Astrocyte (in vitro differentiated cells and primary cell): ENCODE measurements at regions not wholly inside any gene's neighbourhood (a gene's known extent, or its start where the extent isn't known, plus 50 kb on each side); places are given as distances from the start of the nearest gene placed in this dataset.

Experiments used
- DNase-seq: peaks from one replicate; pipeline ENCODE4 v3.0.0-alpha.2; 2010; ENCODE audit warnings: low read depth
- FAIRE-seq: peaks from 2 replicates; lab custom pipeline; 2011; peaks lifted over from hg19 to GRCh38; lab: Jason Lieb, UNC
- H2AFZ ChIP-seq: 2 replicates; pipeline ENCODE4 v1.6.0; 2012; ENCODE audit warnings: low read depth, low read length, inconsistent platforms
- H3K27ac ChIP-seq: 2 replicates; pipeline ENCODE4 v1.5.1; 2011; ENCODE audit warnings: low read depth, low read length, inconsistent platforms
- H3K27me3 ChIP-seq: 2 replicates; pipeline ENCODE4 v1.6.0; 2011; ENCODE audit warnings: low read length, inconsistent platforms; ENCODE audit not compliant: insufficient read depth
- H3K36me3 ChIP-seq: 2 replicates; pipeline ENCODE4 v1.5.1; 2011; ENCODE audit warnings: low read length, inconsistent platforms; ENCODE audit not compliant: insufficient read depth
- H3K4me1 ChIP-seq: 2 replicates; pipeline ENCODE4 v1.5.1; 2011; ENCODE audit warnings: low read length, inconsistent platforms; ENCODE audit not compliant: insufficient read depth
- H3K4me2 ChIP-seq: 2 replicates; pipeline ENCODE4 v1.6.0; 2012; ENCODE audit warnings: low read length, inconsistent platforms
- H3K4me3 ChIP-seq: 2 replicates; pipeline ENCODE4 v1.5.1; 2011; ENCODE audit warnings: low read depth, mild to moderate bottlenecking, low read length, inconsistent platforms; ENCODE audit not compliant: insufficient read depth
- H3K79me2 ChIP-seq: 2 replicates; pipeline ENCODE4 v1.6.0; 2012; ENCODE audit warnings: mild to moderate bottlenecking, low read length, inconsistent platforms; ENCODE audit not compliant: insufficient read depth
- H3K9ac ChIP-seq: 2 replicates; pipeline ENCODE4 v1.6.0; 2012; ENCODE audit warnings: mild to moderate bottlenecking, low read length, inconsistent platforms
- H3K9me3 ChIP-seq: 2 replicates; pipeline ENCODE4 v1.5.1; 2012; ENCODE audit warnings: low read depth, mild to moderate bottlenecking, low read length, inconsistent platforms; ENCODE audit not compliant: insufficient read depth
- H4K20me1 ChIP-seq: 2 replicates; pipeline ENCODE4 v1.6.0; 2012; ENCODE audit warnings: low read length, inconsistent platforms; ENCODE audit not compliant: insufficient read depth
- H3K27ac Mint-ChIP-seq: one replicate; pipeline ENCODE4 v1.8.0; 2021; ENCODE audit warnings: mild to moderate bottlenecking, mixed read lengths; ENCODE audit not compliant: unreplicated experiment
- H3K27me3 Mint-ChIP-seq: one replicate; pipeline ENCODE4 v1.8.0; 2021; ENCODE audit warnings: low read depth, mixed read lengths; ENCODE audit not compliant: unreplicated experiment
- H3K36me3 Mint-ChIP-seq: one replicate; pipeline ENCODE4 v1.8.0; 2021; ENCODE audit warnings: low read depth, mixed read lengths; ENCODE audit not compliant: unreplicated experiment
- H3K4me1 Mint-ChIP-seq: one replicate; pipeline ENCODE4 v1.8.0; 2021; ENCODE audit warnings: low read depth, mixed read lengths; ENCODE audit not compliant: unreplicated experiment
- H3K4me3 Mint-ChIP-seq: one replicate; pipeline ENCODE4 v1.8.0; 2021; ENCODE audit warnings: mild to moderate bottlenecking, moderate library complexity, mixed read lengths; ENCODE audit not compliant: unreplicated experiment
- H3K9me3 Mint-ChIP-seq: one replicate; pipeline ENCODE4 v1.8.0; 2021; ENCODE audit warnings: mild to moderate bottlenecking, mixed read lengths; ENCODE audit not compliant: unreplicated experiment
- EZH2 ChIP-seq: IDR thresholded peaks from 2 replicates; pipeline ENCODE4 v1.6.1; 2012; ENCODE audit warnings: mild to moderate bottlenecking, low read length, inconsistent platforms; ENCODE audit not compliant: insufficient read depth
- TF ChIP-seq, protein P1 (sequence below): IDR thresholded peaks from 2 replicates; pipeline ENCODE4 v1.5.1; 2011; ENCODE audit warnings: low read depth, mild to moderate bottlenecking, inconsistent platforms, low read length, moderate library complexity; ENCODE audit not compliant: insufficient read depth

DNA sequence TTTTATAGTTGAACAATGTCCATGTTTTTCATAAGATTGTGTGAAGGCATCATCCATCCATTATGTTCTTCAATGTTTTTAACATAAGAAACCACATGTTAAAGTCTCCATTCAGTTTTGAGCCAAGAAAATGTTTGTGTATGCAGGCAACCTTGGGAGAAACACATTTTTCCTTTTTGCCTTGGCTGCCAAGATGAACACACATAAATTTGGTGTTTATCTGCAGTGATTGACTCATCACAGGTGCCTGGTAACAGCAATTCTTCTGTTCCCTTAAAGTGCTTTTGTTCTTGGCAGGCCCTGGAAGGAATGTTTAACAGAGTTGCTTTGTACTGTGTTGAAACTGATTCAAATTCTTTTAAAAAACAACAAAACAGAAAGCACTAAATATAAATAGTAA, 709.9 kb upstream of the ADGRL4 start:
- no peak overlapping the region for H3K9ac ChIP-seq
- Mint-ChIP-seq H3K36me3 (no peaks in the 10 kb centered on the region), H3K9me3 (peaks cover 2% of the 10 kb centered on the region), H3K27ac (no peak overlapping the region), H3K4me3 (no peak overlapping the region), H3K4me1 (peaks cover 2% of the 10 kb centered on the region), H3K27me3 (no peaks in the 10 kb centered on the region)
- no peaks in the 10 kb centered on the region for H3K36me3 ChIP-seq
- TF ChIP-seq, protein P1, sequence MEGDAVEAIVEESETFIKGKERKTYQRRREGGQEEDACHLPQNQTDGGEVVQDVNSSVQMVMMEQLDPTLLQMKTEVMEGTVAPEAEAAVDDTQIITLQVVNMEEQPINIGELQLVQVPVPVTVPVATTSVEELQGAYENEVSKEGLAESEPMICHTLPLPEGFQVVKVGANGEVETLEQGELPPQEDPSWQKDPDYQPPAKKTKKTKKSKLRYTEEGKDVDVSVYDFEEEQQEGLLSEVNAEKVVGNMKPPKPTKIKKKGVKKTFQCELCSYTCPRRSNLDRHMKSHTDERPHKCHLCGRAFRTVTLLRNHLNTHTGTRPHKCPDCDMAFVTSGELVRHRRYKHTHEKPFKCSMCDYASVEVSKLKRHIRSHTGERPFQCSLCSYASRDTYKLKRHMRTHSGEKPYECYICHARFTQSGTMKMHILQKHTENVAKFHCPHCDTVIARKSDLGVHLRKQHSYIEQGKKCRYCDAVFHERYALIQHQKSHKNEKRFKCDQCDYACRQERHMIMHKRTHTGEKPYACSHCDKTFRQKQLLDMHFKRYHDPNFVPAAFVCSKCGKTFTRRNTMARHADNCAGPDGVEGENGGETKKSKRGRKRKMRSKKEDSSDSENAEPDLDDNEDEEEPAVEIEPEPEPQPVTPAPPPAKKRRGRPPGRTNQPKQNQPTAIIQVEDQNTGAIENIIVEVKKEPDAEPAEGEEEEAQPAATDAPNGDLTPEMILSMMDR: no peak
- TF ChIP-seq EZH2: no peak
- no peak overlapping the region for H3K27ac ChIP-seq
- no peaks in the 10 kb centered on the region for H4K20me1 ChIP-seq
- no peaks in the 10 kb centered on the region for H3K9me3 ChIP-seq
- H3K4me1 ChIP-seq: no peaks in the 10 kb centered on the region
- H3K27me3 ChIP-seq: no peaks in the 10 kb centered on the region
- H3K79me2 ChIP-seq: no peaks in the 10 kb centered on the region
- DNase-seq (peak; percentile 91), FAIRE-seq (no peak)
- no peak overlapping the region for H3K4me2 ChIP-seq
- no peak overlapping the region for H3K4me3 ChIP-seq
- no peak overlapping the region for H2AFZ ChIP-seq

DNA sequence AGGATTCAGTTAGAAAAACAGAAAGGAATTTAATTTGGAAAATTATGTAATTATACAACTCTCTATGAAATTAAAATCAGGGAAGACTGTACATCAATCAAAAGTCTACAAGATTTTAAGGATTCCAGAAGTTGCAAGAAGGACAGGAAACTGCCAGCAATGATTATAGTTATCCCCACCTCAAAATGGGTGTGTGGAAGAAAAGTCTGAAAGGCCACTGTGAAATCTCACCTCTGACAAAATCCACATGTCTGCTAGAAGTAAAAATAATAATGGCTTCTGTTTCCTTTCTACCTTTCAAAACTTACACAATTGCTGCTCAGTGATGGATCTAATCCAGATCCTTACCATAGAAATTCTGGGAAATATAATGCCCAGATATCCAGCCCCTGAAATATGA, 708.1 kb upstream of the ADGRL4 start:
- no peak overlapping the region for H3K27ac ChIP-seq
- H3K79me2 ChIP-seq: no peaks in the 10 kb centered on the region
- no peak overlapping the region for H3K4me2 ChIP-seq
- no peaks in the 10 kb centered on the region for H3K27me3 Mint-ChIP-seq
- TF ChIP-seq, protein P1: no peak
- no peak for TF ChIP-seq EZH2
- no peaks in the 10 kb centered on the region for H3K36me3 Mint-ChIP-seq
- H3K9me3 ChIP-seq: no peaks in the 10 kb centered on the region
- no peak overlapping the region for H3K27ac Mint-ChIP-seq
- H3K36me3 ChIP-seq: no peaks in the 10 kb centered on the region
- no peaks in the 10 kb centered on the region for H4K20me1 ChIP-seq
- H2AFZ ChIP-seq: no peak overlapping the region
- no peak overlapping the region for H3K4me3 ChIP-seq
- no peak overlapping the region for H3K4me3 Mint-ChIP-seq
- no peaks in the 10 kb centered on the region for H3K4me1 ChIP-seq
- H3K27me3 ChIP-seq: no peaks in the 10 kb centered on the region
- FAIRE-seq: no peak
- no peak for DNase-seq
- H3K9ac ChIP-seq: no peak overlapping the region
- H3K9me3 Mint-ChIP-seq: peaks cover under 1% of the 10 kb centered on the region
- peaks cover 12% of the 10 kb centered on the region for H3K4me1 Mint-ChIP-seq

- Histone ChIP-seq H3K4me2 (no peak overlapping the region), H3K9me3 (no peaks in the 10 kb centered on the region), H4K20me1 (no peaks in the 10 kb centered on the region), H2AFZ (no peak overlapping the region), H3K4me1 (no peaks in the 10 kb centered on the region), H3K36me3 (no peaks in the 10 kb centered on the region), H3K9ac (no peak overlapping the region), H3K27me3 (no peaks in the 10 kb centered on the region), H3K4me3 (no peak overlapping the region), H3K79me2 (no peaks in the 10 kb centered on the region), H3K27ac (no peak overlapping the region)
- Mint-ChIP-seq H3K9me3 (no peaks in the 10 kb centered on the region), H3K36me3 (no peaks in the 10 kb centered on the region), H3K27me3 (no peaks in the 10 kb centered on the region), H3K27ac (no peak overlapping the region), H3K4me1 (peaks cover 12% of the 10 kb centered on the region), H3K4me3 (no peak overlapping the region)
- DNase-seq (peak; percentile 79), FAIRE-seq (no peak)
- TF ChIP-seq, protein P1: no peak
- no peak for TF ChIP-seq EZH2
These were observed 704.5 kb upstream of the ADGRL4 start for GRCh38 chr1:79711001-79711431.
